ENCODE measurements at regions not wholly inside any gene's neighbourhood (a gene's known extent, or its start where the extent isn't known, plus 50 kb on each side); places are given as distances from the start of the nearest gene placed in this dataset.

DNA sequence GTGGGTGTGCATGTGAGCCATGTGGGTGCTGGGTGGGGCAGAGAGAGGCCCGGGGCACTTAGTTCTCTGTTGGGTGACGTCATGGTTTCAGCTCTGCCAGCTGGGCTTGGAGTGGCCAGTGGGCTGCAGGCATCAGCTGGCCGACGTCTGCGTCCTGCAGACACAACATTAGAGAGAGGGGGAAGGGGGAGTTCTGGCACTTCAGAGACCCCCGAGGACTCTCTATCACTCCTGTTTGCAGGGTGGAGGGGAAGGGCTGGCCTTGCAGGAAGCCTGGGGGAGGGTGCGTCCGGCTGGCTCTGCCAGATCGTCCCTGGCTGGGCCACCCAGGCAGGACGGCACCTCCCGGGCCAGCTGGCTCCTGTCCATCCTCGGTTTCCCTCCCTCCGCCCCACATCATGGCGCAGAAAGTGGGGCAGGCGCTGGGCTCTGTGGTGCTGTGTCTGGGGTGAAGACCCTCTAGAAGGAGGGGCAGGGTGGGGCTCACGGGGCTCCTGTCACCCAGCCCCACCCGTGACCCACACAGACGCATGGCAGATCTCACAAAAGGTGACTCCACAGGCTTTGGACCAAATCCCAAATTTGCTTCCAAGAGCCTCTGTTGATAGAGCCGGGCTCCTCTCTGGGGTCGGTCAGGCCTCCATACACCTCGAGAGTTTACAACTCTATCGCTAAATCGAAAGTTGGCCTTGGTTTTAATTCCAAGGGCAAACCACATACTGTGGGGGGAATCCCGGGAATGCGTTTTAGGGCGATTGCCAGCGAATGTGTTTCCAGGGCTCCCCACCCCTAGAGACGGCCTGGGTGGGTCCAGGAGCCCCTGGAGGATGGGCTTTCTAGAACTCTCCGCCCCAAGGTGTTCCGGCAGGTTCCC lies 73.4 kb upstream of the TTC34 start:
- no peak for DNase-seq (ENCODE audit: low read depth)
- TF ChIP-seq, protein P1, sequence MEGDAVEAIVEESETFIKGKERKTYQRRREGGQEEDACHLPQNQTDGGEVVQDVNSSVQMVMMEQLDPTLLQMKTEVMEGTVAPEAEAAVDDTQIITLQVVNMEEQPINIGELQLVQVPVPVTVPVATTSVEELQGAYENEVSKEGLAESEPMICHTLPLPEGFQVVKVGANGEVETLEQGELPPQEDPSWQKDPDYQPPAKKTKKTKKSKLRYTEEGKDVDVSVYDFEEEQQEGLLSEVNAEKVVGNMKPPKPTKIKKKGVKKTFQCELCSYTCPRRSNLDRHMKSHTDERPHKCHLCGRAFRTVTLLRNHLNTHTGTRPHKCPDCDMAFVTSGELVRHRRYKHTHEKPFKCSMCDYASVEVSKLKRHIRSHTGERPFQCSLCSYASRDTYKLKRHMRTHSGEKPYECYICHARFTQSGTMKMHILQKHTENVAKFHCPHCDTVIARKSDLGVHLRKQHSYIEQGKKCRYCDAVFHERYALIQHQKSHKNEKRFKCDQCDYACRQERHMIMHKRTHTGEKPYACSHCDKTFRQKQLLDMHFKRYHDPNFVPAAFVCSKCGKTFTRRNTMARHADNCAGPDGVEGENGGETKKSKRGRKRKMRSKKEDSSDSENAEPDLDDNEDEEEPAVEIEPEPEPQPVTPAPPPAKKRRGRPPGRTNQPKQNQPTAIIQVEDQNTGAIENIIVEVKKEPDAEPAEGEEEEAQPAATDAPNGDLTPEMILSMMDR (conservative IDR thresholded peaks at IDR 0.05; ENCODE audit: low read depth, low read length): no peak
- H3K4me3 ChIP-seq (ENCODE audit: low read length): no peak overlapping the region

DNA sequence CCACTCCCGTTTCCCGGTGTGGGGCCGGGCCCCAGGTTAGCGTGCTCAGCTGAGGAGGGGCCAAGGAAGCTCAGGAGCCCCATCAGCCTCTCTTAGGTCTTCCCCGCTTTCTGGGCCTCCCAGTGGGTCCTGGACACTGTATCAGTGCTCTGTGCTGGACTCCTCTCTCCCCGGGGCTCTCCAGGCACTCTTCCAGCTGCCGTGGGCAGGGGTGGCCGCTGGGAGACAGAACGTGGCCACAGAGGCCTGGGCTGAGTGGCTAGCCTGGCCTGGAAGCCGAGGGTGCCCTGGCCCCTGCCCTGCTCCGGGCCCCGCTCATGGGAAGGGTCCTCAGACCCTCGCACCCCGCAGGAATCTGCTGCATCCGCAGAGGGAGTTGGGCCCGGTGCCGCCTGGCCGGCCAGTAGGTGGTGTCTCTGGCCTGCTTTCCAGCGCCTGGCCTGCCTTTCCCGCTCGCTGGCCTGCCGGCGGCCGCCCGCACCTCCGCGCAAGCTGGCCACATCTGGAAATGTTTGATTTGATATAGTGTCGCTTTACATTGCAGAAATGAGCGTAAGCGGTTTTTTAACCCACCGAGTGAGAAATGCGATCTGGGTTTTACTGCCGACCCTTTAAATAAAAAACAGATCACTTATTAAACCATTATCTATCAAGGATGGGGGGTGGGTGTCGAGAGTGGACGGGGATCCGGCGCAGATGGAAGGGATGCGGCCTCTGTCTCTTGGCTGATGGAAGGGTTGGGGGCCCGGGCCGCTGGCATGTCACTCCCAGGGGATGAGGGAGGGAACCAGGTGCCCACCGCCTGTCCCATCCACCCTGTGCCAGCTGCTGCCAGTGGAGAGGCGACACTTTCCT lies 74.4 kb upstream of the TTC34 start:
- no peak for DNase-seq (ENCODE audit: low read depth)
- H3K4me3 ChIP-seq (ENCODE audit: low read length): no peak overlapping the region
- TF ChIP-seq, protein P1 (conservative IDR thresholded peaks at IDR 0.05; ENCODE audit: low read depth, low read length): peak; percentile 43

DNA sequence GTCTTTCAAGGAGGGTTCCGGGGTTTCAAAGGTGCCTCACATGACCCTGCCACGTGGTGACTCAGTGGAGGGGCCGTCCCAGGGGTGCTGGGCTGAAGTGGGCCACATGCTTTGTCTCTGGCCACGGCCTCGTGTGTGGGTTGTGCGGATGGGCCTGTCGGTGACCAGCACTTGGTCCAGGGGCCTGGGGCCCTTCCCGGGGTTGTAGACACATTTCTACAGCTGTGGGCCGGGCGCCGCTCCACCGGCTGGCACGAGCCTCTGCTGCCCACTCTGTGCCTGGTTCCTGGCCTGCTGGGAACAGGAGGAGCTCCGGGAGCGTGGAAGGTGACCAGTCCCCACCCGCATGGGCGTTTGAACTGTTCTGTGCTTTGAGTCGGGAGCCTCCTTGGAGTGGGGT lies 75.4 kb upstream of the TTC34 start:
- TF ChIP-seq, protein P1 (conservative IDR thresholded peaks at IDR 0.05; ENCODE audit: low read depth, low read length): no peak
- H3K4me3 ChIP-seq (ENCODE audit: low read length): no peak overlapping the region

DNA sequence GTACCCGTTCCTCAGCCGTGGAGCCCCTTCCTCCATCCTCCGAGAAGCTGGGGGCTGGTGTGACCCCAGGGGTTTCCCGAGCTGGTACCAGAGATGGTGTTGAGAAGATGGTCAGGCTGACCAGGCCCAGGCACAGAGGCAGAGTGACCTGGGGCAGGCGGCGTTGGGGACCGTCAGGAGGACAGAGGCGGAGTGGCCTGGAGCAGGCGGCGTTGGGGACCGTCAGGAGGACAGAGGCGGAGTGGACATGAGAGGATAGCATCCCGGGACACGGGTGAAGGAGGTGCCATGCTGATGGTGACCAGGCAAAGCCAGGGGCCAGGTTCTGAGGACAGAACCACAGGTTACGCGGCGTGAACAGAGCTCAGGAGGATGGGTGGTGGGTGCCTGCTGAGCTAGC lies 75.9 kb upstream of the TTC34 start:
- no peak for DNase-seq (ENCODE audit: low read depth)
- H3K4me3 ChIP-seq (ENCODE audit: low read length): no peak overlapping the region
- TF ChIP-seq, protein P1 (conservative IDR thresholded peaks at IDR 0.05; ENCODE audit: low read depth, low read length): no peak

More for the DNA sequence above, 75.4 kb upstream of the TTC34 start:
- DNase-seq (ENCODE audit: low read depth): no peak

DNA sequence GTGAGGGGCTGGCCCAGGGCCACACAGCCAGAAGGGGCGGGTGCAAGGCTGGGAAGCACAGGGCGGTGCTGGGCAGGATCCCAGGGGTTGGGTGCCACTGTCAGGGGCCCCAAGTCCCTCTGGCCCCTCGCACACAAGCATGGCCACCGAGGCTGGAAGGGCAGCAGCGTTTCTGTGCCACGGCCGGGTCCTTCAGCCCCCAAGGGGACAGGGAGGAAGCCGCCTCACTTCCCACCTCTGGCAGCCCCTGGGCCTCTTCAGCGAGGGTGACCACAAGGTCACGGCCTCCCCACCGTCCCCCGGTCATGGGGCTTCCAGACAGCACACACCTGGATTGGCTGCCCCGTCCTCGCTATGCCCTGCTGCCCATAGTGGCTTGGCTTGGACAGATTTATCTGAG lies 77.1 kb upstream of the TTC34 start:
- DNase-seq (ENCODE audit: low read depth): no peak
- TF ChIP-seq, protein P1 (conservative IDR thresholded peaks at IDR 0.05; ENCODE audit: low read depth, low read length): no peak
- H3K4me3 ChIP-seq (ENCODE audit: low read length): no peak overlapping the region

DNA sequence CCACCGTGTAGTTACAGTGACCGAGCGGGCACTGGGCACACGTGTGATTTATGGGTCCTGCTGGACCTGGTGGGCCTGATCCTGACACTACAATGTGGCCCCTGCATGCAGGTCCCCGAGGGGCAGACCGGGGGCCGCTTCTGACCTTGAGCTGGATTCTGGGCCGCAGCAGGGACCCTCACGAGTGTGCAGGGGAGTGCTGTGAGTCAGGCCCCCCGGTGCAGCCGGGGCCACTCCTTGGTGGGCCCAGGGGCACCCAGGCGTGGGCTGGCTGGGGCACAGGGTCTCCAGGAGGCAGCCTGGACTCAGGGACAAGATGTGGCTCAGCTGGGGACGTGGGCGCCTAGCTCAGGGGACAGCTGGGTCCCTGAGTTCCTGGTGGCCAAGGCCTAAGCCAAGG lies 77.5 kb upstream of the TTC34 start:
- H3K4me3 ChIP-seq (ENCODE audit: low read length): no peak overlapping the region
- DNase-seq (ENCODE audit: low read depth): no peak
- TF ChIP-seq, protein P1 (conservative IDR thresholded peaks at IDR 0.05; ENCODE audit: low read depth, low read length): no peak
